GM12865 (cell line): ENCODE measurements at regions not wholly inside any gene's neighbourhood (a gene's known extent, or its start where the extent isn't known, plus 50 kb on each side); places are given as distances from the start of the nearest gene placed in this dataset.

Experiments used
- DNase-seq: peaks from one replicate; pipeline ENCODE4 v3.0.0; 2010; ENCODE audit warnings: low read depth
- H3K4me3 ChIP-seq: 2 replicates; pipeline ENCODE4 v1.5.1; 2011; ENCODE audit warnings: mild to moderate bottlenecking, low read depth, low read length, control low read depth
- CTCF ChIP-seq: IDR thresholded peaks from 2 replicates; pipeline ENCODE4 v1.5.1; 2011; ENCODE audit warnings: low read length, control low read depth, low read depth, inconsistent platforms; ENCODE audit not compliant: insufficient read depth; ENCODE audit errors: missing control alignments

GRCh38 chr5:92730486-92730885 lies 850.5 kb downstream of the NR2F1-AS1 start:
- TF ChIP-seq CTCF: no peak
- no peak overlapping the region for H3K4me3 ChIP-seq
- no peak for DNase-seq

GRCh38 chr5:92729088-92729487 lies 851.9 kb downstream of the NR2F1-AS1 start:
- DNase-seq: no peak
- no peak for TF ChIP-seq CTCF
- no peak overlapping the region for H3K4me3 ChIP-seq

- H3K4me3 ChIP-seq: no peak overlapping the region
- DNase-seq: no peak
- no peak for TF ChIP-seq CTCF
These were observed 865.0 kb downstream of the NR2F1-AS1 start for GRCh38 chr5:92715946-92716520.

GRCh38 chr5:92713826-92714225 lies 867.2 kb downstream of the NR2F1-AS1 start:
- DNase-seq: no peak
- H3K4me3 ChIP-seq: no peak overlapping the region
- TF ChIP-seq CTCF: no peak

GRCh38 chr5:92713335-92713743 lies 867.7 kb downstream of the NR2F1-AS1 start:
- H3K4me3 ChIP-seq: no peak overlapping the region
- no peak for TF ChIP-seq CTCF
- no peak for DNase-seq

- H3K4me3 ChIP-seq: no peak overlapping the region
- TF ChIP-seq CTCF: no peak
- no peak for DNase-seq
These were observed 869.1 kb downstream of the NR2F1-AS1 start for GRCh38 chr5:92711956-92712355.

GRCh38 chr5:92704590-92704989 lies 876.4 kb downstream of the NR2F1-AS1 start:
- TF ChIP-seq CTCF: no peak
- H3K4me3 ChIP-seq: no peak overlapping the region
- no peak for DNase-seq
